NCI-H69 (cell line): ENCODE measurements at regions not wholly inside any gene's neighbourhood (a gene's known extent, or its start where the extent isn't known, plus 50 kb on each side); places are given as distances from the start of the nearest gene placed in this dataset.
"Not testable (repeated sequence)": the region's sequence is repeated elsewhere in the genome, so short reads cannot be mapped to it uniquely, and the experiment has no call there.

ENCODE experiments used
- DNase-seq: peaks from one replicate; lab custom pipeline; 2025; lab: John Stamatoyannopoulos, UW

- not testable (repeated sequence) for DNase-seq
Observed at GRCh38 chr6:142016666-142017065, 116.1 kb upstream of the GJE1 start.

- DNase-seq = not testable (repeated sequence)
Observed at GRCh38 chr6:142015463-142015862, 117.3 kb upstream of the GJE1 start.

DNA sequence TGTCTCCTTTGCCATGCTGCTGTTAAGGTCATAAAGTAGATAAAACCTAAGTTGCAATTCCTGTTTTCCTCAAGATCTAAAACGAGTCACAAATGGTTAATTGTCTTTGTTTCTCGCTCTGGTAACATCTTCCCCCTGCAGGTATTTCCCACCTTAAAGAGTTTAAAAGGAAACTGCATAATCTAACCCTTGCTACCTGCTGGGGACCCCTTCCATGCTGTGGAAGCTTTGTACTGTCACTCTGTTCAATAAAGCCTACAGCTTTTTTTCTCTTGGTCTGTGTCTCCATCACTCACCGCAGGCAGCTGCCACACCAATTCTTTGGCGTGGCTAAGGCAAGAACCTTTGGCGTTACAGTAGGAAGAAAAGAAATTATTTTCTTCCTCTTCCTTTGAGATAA lies 117.7 kb upstream of the GJE1 start:
- peak; percentile 6 for DNase-seq

DNA sequence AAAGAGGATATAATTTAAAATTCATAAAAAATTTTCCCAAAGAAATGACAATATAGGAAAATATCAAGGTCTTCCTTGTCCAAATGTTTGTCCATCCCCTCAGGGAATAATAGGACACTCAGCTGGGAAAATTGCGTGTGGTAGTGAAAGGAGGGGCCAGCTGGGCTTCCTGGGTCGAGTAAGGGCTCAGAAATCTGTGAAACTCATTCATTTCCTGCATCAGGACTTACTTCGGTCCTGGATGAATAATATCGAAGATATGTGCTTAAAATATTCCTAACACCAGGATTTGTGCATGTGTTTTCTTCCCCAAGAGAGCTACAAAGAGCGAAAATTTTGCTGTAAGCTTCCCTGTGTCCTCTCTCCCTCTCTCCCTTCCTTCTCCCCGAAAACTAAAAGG lies 118.2 kb upstream of the GJE1 start:
- peak; percentile 47 for DNase-seq

- no peak for DNase-seq
Observed at GRCh38 chr6:142013875-142014495, 118.7 kb upstream of the GJE1 start.

DNA sequence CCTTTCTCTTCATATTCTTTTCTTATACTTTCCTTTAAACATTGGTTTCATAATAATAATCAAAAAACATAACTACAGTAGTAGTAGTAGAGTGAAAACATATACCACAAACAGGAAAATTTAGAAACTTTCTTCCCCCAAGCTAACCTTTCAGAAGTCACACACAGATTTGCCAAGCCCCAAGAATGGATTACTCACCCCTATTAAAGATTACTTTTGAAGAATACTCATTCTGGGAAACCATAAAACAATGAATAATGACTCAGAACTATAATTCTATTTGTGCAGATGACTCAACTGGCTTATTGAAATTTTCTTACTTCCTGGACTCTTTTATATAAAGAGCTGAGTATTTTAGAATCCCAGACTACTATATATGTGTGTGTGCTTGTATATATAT lies 119.4 kb upstream of the GJE1 start:
- DNase-seq = peak; percentile 3

DNA sequence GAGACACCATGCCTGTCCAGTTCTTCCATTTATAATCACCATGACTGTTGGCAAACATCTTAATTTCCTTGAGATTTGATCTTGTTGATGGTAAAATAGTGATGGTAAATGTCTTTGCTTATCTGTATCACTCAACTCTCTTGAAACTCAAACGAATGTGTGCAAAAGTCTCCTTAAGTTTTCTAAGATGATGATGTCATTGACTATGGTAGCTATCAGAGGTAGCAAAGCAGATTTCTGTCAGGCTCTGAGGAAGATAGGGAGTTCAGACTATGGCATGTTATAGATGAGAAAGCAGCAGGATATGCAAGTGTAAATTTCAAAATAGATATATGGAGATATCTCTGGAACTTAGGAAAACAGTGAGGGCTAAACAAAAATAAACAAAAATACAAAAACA lies 121.0 kb upstream of the GJE1 start:
- DNase-seq = no peak

DNA sequence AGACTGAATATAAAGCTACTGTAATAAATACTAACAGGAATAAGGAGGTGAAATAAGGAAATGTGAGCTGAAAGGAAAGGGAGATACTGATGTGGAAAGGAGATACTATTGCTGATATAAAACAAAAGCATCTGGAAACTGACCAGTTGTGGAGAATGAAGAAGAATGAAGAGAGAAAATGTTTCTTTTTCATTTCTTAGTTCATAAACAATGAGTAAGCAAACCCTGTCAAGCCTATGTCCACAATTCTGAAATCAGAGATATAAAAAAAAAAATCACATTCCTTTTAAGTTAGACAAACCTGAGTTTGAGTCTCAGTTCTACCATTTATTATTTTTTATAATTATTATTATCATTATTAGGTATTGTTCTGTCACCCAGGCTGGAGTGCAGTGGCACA lies 121.6 kb upstream of the GJE1 start:
- DNase-seq = no peak

DNA sequence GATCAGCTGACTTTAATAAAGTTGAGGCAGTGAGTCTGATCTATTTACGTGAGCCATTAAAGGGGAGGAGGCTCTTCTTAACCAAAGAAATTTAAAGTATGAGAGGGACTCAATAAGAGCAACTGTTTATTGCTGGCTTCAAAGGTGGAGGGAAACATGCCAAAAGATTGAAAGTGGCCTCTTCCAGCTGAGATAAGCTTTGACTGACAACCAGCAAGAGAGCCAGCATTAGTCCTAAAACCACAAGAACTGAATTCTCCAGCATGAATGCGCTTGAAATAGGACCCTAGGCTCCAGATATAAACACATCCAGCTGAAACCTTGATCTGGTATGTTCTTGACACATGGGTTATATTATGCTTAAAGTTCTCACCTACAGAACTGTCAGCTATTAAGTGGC lies 123.1 kb upstream of the GJE1 start:
- no peak for DNase-seq

GRCh38 chr6:142008781-142009180 lies 123.9 kb upstream of the GJE1 start:
- DNase-seq = no peak

DNA sequence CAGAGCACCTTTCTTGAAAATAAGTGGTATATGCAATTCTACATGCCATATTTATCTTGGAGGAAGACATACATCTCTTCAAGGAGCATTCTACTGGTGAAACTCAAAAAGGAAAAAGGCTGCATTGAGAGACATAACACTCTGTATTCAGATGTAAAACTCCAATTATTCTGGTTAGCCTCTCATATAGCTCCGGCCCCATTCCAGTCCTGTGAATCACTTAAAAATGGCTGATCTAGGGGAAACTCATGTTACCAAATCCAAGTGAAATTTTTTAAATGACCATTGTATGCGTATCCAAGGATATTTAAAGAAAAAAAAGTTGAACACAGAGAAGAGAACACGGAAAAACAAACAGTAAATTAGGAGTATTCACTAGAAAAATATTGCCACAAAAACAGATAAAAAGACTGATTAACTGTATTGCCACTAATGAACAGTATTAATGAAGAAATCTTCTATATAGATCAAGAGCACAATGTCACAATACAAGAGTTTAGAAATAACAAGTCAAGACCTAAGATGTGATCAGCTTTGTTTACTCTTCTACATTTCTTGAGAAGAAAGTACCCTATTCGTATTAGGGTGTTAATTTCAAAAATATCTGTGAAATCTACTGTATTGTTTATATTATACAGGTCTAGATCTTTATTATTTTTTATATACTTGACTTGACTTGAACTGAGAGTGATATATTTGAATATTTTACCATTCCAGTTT lies 124.5 kb upstream of the GJE1 start:
- DNase-seq = no peak

GRCh38 chr6:142005021-142005420 lies 127.7 kb upstream of the GJE1 start:
- DNase-seq = no peak

- DNase-seq = no peak
Observed at GRCh38 chr6:142002825-142003405, 129.8 kb upstream of the GJE1 start.

GRCh38 chr6:141996823-141997222 lies 135.9 kb upstream of the GJE1 start:
- no peak for DNase-seq

- no peak for DNase-seq
Observed at GRCh38 chr6:141992109-141992508, 140.6 kb upstream of the GJE1 start.

GRCh38 chr6:141990840-141991239 lies 141.9 kb upstream of the GJE1 start:
- DNase-seq = no peak

DNA sequence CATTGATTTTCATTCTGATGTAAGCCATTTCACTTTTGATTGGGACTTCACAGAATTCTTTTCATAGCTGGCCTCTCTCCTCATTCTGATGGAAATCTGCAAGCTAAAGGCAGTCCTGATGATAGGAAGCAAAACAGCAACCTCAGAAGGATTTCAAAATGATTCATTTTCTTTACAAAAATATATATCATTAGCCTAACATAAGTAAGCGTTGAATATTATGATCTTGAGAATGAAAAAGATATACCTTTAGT lies 143.1 kb upstream of the GJE1 start:
- no peak for DNase-seq

GRCh38 chr6:141988954-141989705 lies 143.6 kb upstream of the GJE1 start:
- DNase-seq = peak; percentile 71

DNA sequence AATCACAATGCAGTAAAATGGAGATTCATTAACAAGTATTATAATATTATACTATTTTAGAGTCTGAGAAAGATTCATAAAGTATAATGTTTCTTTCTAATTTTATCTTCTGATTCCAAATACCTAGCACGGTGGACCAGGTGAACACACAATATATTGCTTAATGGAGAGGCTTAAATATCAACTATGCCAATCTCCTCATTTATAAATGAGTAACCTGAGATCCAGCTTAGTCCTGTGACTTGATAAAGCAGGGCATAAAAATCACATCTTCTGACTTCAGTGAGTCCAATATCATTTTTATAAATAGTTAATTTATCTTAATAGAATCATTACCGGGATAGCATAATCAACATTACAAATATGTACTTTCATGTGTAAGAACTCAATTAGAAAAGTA lies 144.4 kb upstream of the GJE1 start:
- no peak for DNase-seq

- no peak for DNase-seq
Observed at GRCh38 chr6:141986457-141986856, 146.3 kb upstream of the GJE1 start.

GRCh38 chr6:141981190-141981589 lies 151.5 kb upstream of the GJE1 start:
- no peak for DNase-seq

- no peak for DNase-seq
Observed at GRCh38 chr6:141977782-141978181, 154.9 kb upstream of the GJE1 start.

DNA sequence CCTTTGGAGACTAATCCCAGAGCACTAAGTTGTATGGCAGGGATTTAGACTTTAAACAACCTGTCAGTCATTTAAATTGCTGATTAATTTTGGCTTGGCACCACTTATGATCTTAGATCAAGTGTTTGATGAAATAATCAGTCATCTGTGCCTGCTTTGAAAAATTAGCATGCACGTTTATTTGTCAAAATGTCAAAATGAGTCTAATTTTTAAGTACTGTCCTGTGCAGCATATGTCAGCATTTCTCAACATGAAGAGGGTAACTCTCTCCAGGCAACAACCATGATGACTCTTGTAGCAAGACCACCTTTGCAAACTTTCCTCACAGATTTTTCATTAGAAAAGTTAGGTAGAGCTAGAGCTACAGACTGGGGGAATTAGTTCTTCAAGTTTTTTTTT lies 155.7 kb upstream of the GJE1 start:
- no peak for DNase-seq
